HepG2 (cell line): ENCODE measurements at regions not wholly inside any gene's neighbourhood (a gene's known extent, or its start where the extent isn't known, plus 50 kb on each side); places are given as distances from the start of the nearest gene placed in this dataset.

ENCODE experiments used
- ATAC-seq: fragments of 200-7000 bp; cut with Tn5 transposase; 3 replicates; pipeline ENCODE4 v1.9.1; 2020; ENCODE audit warnings: mild to moderate bottlenecking, moderate library complexity
- BruUV-seq: library from RNA; stranded (reverse); fragments of 400-500 nt; replicated peaks from 2 replicates; lab custom pipeline; 2021; lab: Mats Ljungman, UMichigan
- CTCF ChIA-PET: fragments of 300-600 bp; formaldehyde crosslinking; extraction: SDS; loops from one replicate; lab custom pipeline; 2021; ENCODE audit warnings: low total read pairs, inconsistent platforms, low intra/inter-chr PET ratio; lab: Yijun Ruan, JAX
- POLR2A ChIA-PET: fragments of 350-600 bp; sonication (Branson Sonifier 250); formaldehyde crosslinking; loops from one replicate; lab custom pipeline; 2020; ENCODE audit warnings: antibody characterized with exemption, inconsistent platforms; lab: Yijun Ruan, JAX
- DNase-seq: peaks from one replicate; pipeline ENCODE4 v3.0.0-alpha.2; 2015; ENCODE audit warnings: low spot score
- FAIRE-seq: peaks from 3 replicates; lab custom pipeline; 2011; peaks lifted over from hg19 to GRCh38; lab: Jason Lieb, UNC
- H2AFZ ChIP-seq: one replicate; pipeline ENCODE4 v1.6.1; 2011; ENCODE audit warnings: low read length, inconsistent platforms
- H3K27ac ChIP-seq: fragments of 300-600 bp; 3 replicates; pipeline ENCODE4 v1.8.0; 2011; ENCODE audit warnings: mixed run types, mild to moderate bottlenecking, mixed read lengths, low read length, inconsistent platforms; ENCODE audit not compliant: insufficient read depth; ENCODE audit errors: extremely low read length
- H3K27me3 ChIP-seq, 2 experiments: fragments of 200-600 bp in 1 of 2; 2 replicates in 1 of 2; 3 replicates in 1 of 2; pipeline versions ENCODE4 v1.6.0 to v1.8.0; 2011; ENCODE audit warnings: low read length in 2 of 2, mild to moderate bottlenecking in 2 of 2, moderate library complexity in 2 of 2, inconsistent platforms in 1 of 2; ENCODE audit not compliant: insufficient read depth in 2 of 2, control insufficient read depth in 1 of 2
- H3K36me3 ChIP-seq, 2 experiments: fragments of 200-600 bp in 1 of 2; replicated peaks in 1 of 2; 2 replicates in 1 of 2; 3 replicates in 1 of 2; pipeline versions ENCODE4 v1.5.1 to v1.8.0; 2011; ENCODE audit warnings: low read length in 2 of 2, inconsistent platforms in 1 of 2; ENCODE audit not compliant: insufficient read depth in 2 of 2, control insufficient read depth in 1 of 2
- H3K4me1 ChIP-seq: 2 replicates; pipeline ENCODE4 v1.5.1; 2012; ENCODE audit warnings: low read length, inconsistent platforms; ENCODE audit not compliant: insufficient read depth
- H3K4me2 ChIP-seq: 2 replicates; pipeline ENCODE4 v1.6.0; 2011; ENCODE audit warnings: low read depth, low read length, inconsistent platforms
- H3K4me3 ChIP-seq, 3 experiments: fragments of 200-600 bp in 1 of 3; sonication (generic), shearing (Covaris generic) in 1 of 3; replicated peaks in 1 of 3; 2 replicates each; pipeline ENCODE4 v1.5.1; 2011 to 2016; ENCODE audit warnings: low read length in 3 of 3, inconsistent platforms in 2 of 3, low read depth in 2 of 3, mild to moderate bottlenecking in 2 of 3, control low read depth in 1 of 3, mixed read lengths in 1 of 3; ENCODE audit not compliant: insufficient read depth in 1 of 3
- H3K79me2 ChIP-seq: one replicate; pipeline ENCODE4 v1.6.1; 2011; ENCODE audit warnings: low read length, inconsistent platforms; ENCODE audit not compliant: insufficient read depth
- H3K9ac ChIP-seq: 2 replicates; pipeline ENCODE4 v1.6.0; 2011; ENCODE audit warnings: mild to moderate bottlenecking, low read depth, low read length, inconsistent platforms; ENCODE audit not compliant: insufficient read depth
- H3K9me3 ChIP-seq: 2 replicates; pipeline ENCODE4 v1.5.1; 2012; ENCODE audit warnings: mild to moderate bottlenecking, low read length
- H4K20me1 ChIP-seq: 2 replicates; pipeline ENCODE4 v1.6.0; 2011; ENCODE audit warnings: inconsistent platforms, mild to moderate bottlenecking, low read length, moderate library complexity; ENCODE audit not compliant: insufficient read depth
- AKAP8 ChIP-seq: sonication (generic); formaldehyde crosslinking; IDR thresholded peaks from 2 replicates; pipeline ENCODE4 v1.5.1; 2020; ENCODE audit warnings: mild to moderate bottlenecking, missing genetic modification reagents
- ESRRA ChIP-seq: sonication (generic); formaldehyde crosslinking; IDR thresholded peaks from 2 replicates; pipeline ENCODE4 v1.5.1; 2020; ENCODE audit warnings: mild to moderate bottlenecking, low read depth, missing genetic modification reagents
- MED8 ChIP-seq: sonication (generic); formaldehyde crosslinking; IDR thresholded peaks from 2 replicates; pipeline ENCODE4 v1.8.1; 2023; ENCODE audit warnings: mild to moderate bottlenecking, missing genetic modification reagents; ENCODE audit not compliant: insufficient replicate concordance
- SNAI1 ChIP-seq: sonication (generic); formaldehyde crosslinking; IDR thresholded peaks from 2 replicates; pipeline ENCODE4 v1.5.0; 2020; ENCODE audit warnings: mild to moderate bottlenecking, missing genetic modification reagents, borderline replicate concordance
- TCF7 ChIP-seq: sonication (generic); IDR thresholded peaks from 2 replicates; pipeline ENCODE4 v1.6.1; 2016; ENCODE audit warnings: antibody characterized with exemption, low read depth
- ZC3H13 ChIP-seq: sonication (generic); formaldehyde crosslinking; IDR thresholded peaks from 2 replicates; pipeline ENCODE4 v1.8.1; 2023; ENCODE audit warnings: mild to moderate bottlenecking, missing genetic modification reagents, moderate library complexity
- ZNF547 ChIP-seq: sonication (generic); formaldehyde crosslinking; IDR thresholded peaks from 2 replicates; pipeline ENCODE4 v1.5.1; 2020; ENCODE audit warnings: mild to moderate bottlenecking, missing genetic modification reagents
- ZNF614 ChIP-seq: IDR thresholded peaks from 2 replicates; pipeline ENCODE4 v1.6.1; 2018; ENCODE audit warnings: missing biosample characterization, missing genetic modification reagents, inconsistent platforms, borderline replicate concordance
- ZNF792 ChIP-seq: IDR thresholded peaks from 2 replicates; pipeline ENCODE4 v1.6.1; 2016
- ZNF841 ChIP-seq: sonication (generic); formaldehyde crosslinking; IDR thresholded peaks from 2 replicates; pipeline ENCODE4 v1.8.1; 2023; ENCODE audit warnings: missing genetic modification reagents, borderline replicate concordance
- WGBS: methylation state at CpG from one replicate; pipeline ENCODE4 v1.1.6; 2017; ENCODE audit warnings: low lambda C conversion rate; 5-methylcytosine and 5-hydroxymethylcytosine counted together
- in situ Hi-C: cut with HindIII; loops from 2 replicates; pipeline ENCODE4 v1.10.0; 2017; ENCODE audit warnings: low pct_unique_long_range_greater_than_20kb; ENCODE audit not compliant: extremely low pct_ligation_motif_present
- intact Hi-C: fragments of 100-400 bp; cut with micrococcal nuclease; formaldehyde crosslinking; loops from one replicate; pipeline ENCODE4 v1.10.0; 2022; ENCODE audit not compliant: unreplicated experiment
- TF ChIP-seq, protein P1 (sequence below): sonication (generic); formaldehyde crosslinking; IDR thresholded peaks from 2 replicates; pipeline ENCODE4 v1.4.0; 2020; ENCODE audit warnings: missing genetic modification reagents, borderline replicate concordance
- TF ChIP-seq, protein P2 (sequence below): sonication (generic); formaldehyde crosslinking; conservative IDR thresholded peaks from 2 replicates; pipeline ENCODE4 v1.8.1; 2023; ENCODE audit warnings: missing genetic modification reagents
- TF ChIP-seq, protein P3 (sequence below): IDR thresholded peaks from 2 replicates; pipeline ENCODE4 v1.6.1; 2016; ENCODE audit warnings: low read depth, control low read depth

DNA sequence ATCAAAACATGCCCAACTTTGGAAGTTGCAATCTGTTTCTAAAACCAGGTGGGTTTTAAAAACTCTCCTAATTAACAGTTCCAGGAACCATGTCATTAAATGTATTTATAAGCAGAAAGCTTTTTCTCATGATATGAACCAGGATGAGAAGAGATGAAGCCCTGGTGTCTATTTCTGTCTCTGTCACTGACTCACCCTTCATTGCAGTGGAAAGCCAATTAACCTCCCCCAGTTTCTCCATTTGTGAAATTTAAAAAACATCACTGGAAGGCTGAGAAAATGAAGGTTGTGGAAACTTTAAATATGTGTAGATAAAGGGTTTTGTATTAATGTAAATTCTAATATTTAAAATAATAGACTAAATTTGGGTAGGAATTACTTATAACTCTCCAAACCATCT lies 1088.0 kb downstream of the SORCS1 start (continued):
- TF ChIP-seq MED8 (CRISPR knock-in tag) (no peak), TCF7 (no peak), ESRRA (CRISPR knock-in tag) (no peak), ZNF547 (CRISPR knock-in tag) (no peak), AKAP8 (CRISPR knock-in tag) (no peak), ZNF841 (CRISPR knock-in tag) (no peak)
- TF ChIP-seq, protein P1, sequence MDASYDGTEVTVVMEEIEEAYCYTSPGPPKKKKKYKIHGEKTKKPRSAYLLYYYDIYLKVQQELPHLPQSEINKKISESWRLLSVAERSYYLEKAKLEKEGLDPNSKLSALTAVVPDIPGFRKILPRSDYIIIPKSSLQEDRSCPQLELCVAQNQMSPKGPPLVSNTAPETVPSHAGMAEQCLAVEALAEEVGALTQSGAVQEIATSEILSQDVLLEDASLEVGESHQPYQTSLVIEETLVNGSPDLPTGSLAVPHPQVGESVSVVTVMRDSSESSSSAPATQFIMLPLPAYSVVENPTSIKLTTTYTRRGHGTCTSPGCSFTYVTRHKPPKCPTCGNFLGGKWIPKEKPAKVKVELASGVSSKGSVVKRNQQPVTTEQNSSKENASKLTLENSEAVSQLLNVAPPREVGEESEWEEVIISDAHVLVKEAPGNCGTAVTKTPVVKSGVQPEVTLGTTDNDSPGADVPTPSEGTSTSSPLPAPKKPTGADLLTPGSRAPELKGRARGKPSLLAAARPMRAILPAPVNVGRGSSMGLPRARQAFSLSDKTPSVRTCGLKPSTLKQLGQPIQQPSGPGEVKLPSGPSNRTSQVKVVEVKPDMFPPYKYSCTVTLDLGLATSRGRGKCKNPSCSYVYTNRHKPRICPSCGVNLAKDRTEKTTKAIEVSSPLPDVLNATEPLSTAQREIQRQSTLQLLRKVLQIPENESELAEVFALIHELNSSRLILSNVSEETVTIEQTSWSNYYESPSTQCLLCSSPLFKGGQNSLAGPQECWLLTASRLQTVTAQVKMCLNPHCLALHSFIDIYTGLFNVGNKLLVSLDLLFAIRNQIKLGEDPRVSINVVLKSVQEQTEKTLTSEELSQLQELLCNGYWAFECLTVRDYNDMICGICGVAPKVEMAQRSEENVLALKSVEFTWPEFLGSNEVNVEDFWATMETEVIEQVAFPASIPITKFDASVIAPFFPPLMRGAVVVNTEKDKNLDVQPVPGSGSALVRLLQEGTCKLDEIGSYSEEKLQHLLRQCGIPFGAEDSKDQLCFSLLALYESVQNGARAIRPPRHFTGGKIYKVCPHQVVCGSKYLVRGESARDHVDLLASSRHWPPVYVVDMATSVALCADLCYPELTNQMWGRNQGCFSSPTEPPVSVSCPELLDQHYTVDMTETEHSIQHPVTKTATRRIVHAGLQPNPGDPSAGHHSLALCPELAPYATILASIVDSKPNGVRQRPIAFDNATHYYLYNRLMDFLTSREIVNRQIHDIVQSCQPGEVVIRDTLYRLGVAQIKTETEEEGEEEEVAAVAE, result no peak
- TF ChIP-seq, protein P2, sequence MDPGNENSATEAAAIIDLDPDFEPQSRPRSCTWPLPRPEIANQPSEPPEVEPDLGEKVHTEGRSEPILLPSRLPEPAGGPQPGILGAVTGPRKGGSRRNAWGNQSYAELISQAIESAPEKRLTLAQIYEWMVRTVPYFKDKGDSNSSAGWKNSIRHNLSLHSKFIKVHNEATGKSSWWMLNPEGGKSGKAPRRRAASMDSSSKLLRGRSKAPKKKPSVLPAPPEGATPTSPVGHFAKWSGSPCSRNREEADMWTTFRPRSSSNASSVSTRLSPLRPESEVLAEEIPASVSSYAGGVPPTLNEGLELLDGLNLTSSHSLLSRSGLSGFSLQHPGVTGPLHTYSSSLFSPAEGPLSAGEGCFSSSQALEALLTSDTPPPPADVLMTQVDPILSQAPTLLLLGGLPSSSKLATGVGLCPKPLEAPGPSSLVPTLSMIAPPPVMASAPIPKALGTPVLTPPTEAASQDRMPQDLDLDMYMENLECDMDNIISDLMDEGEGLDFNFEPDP (CRISPR knock-in tag), result no peak

DNA sequence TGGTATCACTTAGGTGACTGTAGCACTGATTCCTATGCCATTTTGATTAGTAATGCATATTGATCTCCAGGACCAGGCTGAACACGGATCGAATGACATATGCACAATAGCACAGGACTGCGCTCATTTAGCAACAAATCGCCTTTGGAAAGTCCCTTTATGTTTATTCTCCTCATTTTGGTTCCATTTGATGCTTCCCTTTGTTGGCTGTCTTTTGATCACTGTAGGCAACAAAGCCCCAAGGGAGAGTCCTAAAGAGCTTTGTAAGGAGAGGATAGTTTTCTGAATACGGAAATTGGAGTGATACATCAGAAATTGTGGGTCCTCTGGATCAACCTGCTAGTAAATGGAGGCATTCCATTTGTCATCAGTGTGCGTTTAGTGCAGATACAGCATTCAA lies 1111.4 kb downstream of the SORCS1 start:
- no peaks in the 10 kb centered on the region for H3K4me1 ChIP-seq
- H3K27ac ChIP-seq, result no peak overlapping the region
- no peak overlapping the region for H2AFZ ChIP-seq
- H3K79me2 ChIP-seq, result no peaks in the 10 kb centered on the region
- no peak for TF ChIP-seq ZNF614 (CRISPR knock-in tag)
- TF ChIP-seq, protein P3, sequence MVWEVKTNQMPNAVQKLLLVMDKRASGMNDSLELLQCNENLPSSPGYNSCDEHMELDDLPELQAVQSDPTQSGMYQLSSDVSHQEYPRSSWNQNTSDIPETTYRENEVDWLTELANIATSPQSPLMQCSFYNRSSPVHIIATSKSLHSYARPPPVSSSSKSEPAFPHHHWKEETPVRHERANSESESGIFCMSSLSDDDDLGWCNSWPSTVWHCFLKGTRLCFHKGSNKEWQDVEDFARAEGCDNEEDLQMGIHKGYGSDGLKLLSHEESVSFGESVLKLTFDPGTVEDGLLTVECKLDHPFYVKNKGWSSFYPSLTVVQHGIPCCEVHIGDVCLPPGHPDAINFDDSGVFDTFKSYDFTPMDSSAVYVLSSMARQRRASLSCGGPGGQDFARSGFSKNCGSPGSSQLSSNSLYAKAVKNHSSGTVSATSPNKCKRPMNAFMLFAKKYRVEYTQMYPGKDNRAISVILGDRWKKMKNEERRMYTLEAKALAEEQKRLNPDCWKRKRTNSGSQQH (CRISPR knock-in tag), result no peak
- no peak for TF ChIP-seq ZC3H13
- TF ChIP-seq SNAI1 (CRISPR knock-in tag), result no peak
- no peak for TF ChIP-seq ZNF792 (CRISPR knock-in tag)
- CTCF ChIA-PET, result no interaction called here
- DNase-seq (no peak), ATAC-seq (no peak), FAIRE-seq (no peak)
- no peaks in the 10 kb centered on the region for H4K20me1 ChIP-seq
- POLR2A ChIA-PET, result no interaction called here
- in situ Hi-C loops, result no loop called here
- H3K4me2 ChIP-seq, result no peak overlapping the region
- intact Hi-C loops, result no loop called here
- WGBS, result 6% methylated on average over 6 of the region's 6 CpGs
- no peaks in the 10 kb centered on the region for H3K36me3 ChIP-seq
- BruUV-seq, result no TSS peak
- no peak overlapping the region for H3K4me3 ChIP-seq
- H3K9ac ChIP-seq, result no peak overlapping the region
- H3K27me3 ChIP-seq, result no peaks in the 10 kb centered on the region
- H3K9me3 ChIP-seq, result peaks cover 87% of the 10 kb centered on the region
